H1 (cell line): ENCODE measurements at regions not wholly inside any gene's neighbourhood (a gene's known extent, or its start where the extent isn't known, plus 50 kb on each side); places are given as distances from the start of the nearest gene placed in this dataset.

Experiments used
- CTCF ChIA-PET: fragments of 300-600 bp; sonication (Branson Sonifier 250); formaldehyde crosslinking; loops from one replicate; lab custom pipeline; 2021; ENCODE audit not compliant: partially characterized antibody; lab: Charles Lee
- POLR2A ChIA-PET: fragments of 300-600 bp; sonication (Branson Sonifier 250); formaldehyde crosslinking; loops from one replicate; lab custom pipeline; 2021; ENCODE audit warnings: inconsistent platforms; ENCODE audit not compliant: partially characterized antibody; lab: Charles Lee
- DNase-seq, 2 experiments: peaks; one replicate each; pipeline versions ENCODE4 v3.0.0 to v3.0.0-alpha.2; 2010 to 2022; ENCODE audit warnings: low spot score in 2 of 2, low read depth in 1 of 2, mixed read lengths in 1 of 2
- FAIRE-seq: peaks from 2 replicates; lab custom pipeline; 2011; peaks lifted over from hg19 to GRCh38; lab: Jason Lieb, UNC
- H2AFZ ChIP-seq: 2 replicates; pipeline ENCODE4 v1.8.1; 2012; ENCODE audit warnings: low read length, inconsistent platforms
- H2AK5ac ChIP-seq: 2 replicates; pipeline ENCODE4 v1.6.1; 2013; ENCODE audit warnings: low read depth, low read length
- H2BK120ac ChIP-seq: replicated peaks from 2 replicates; pipeline ENCODE3; 2013; ENCODE audit warnings: low read depth, low read length, inconsistent platforms
- H2BK12ac ChIP-seq: 2 replicates; pipeline ENCODE4 v1.6.1; 2013; ENCODE audit warnings: low read depth, low read length
- H2BK15ac ChIP-seq: 2 replicates; pipeline ENCODE4 v1.6.1; 2013; ENCODE audit warnings: low read length
- H2BK20ac ChIP-seq: 2 replicates; pipeline ENCODE4 v1.6.1; 2013; ENCODE audit warnings: low read length
- H2BK5ac ChIP-seq: 2 replicates; pipeline ENCODE4 v1.6.1; 2013; ENCODE audit warnings: low read depth, low read length
- H3K14ac ChIP-seq: 2 replicates; pipeline ENCODE4 v1.6.1; 2013; ENCODE audit warnings: inconsistent platforms; ENCODE audit not compliant: insufficient read length
- H3K18ac ChIP-seq: 2 replicates; pipeline ENCODE4 v1.6.1; 2013; ENCODE audit warnings: low read length; ENCODE audit errors: extremely low read depth
- H3K23ac ChIP-seq: 2 replicates; pipeline ENCODE4 v1.6.1; 2013; ENCODE audit warnings: inconsistent platforms; ENCODE audit not compliant: insufficient read length
- H3K23me2 ChIP-seq: 2 replicates; pipeline ENCODE4 v1.6.1; 2013; ENCODE audit warnings: low read depth, low read length
- H3K27ac ChIP-seq: 2 replicates; pipeline ENCODE4 v1.6.1; 2011; ENCODE audit warnings: low read depth, low read length, inconsistent platforms
- H3K27me3 ChIP-seq, 4 experiments: replicated peaks in 1 of 4; 1 replicate in 1 of 4; 2 replicates in 3 of 4; pipeline versions ENCODE4 v1.6.1 to v1.8.1; 2011 to 2013; ENCODE audit warnings: low read length in 3 of 4, mild to moderate bottlenecking in 3 of 4, inconsistent platforms in 2 of 4, mixed read lengths in 2 of 4, moderate library complexity in 1 of 4; ENCODE audit not compliant: control insufficient read depth in 3 of 4, insufficient read depth in 3 of 4; ENCODE audit errors: extremely low read depth in 1 of 4
- H3K36me3 ChIP-seq, 4 experiments: 2 replicates each; pipeline versions ENCODE4 v1.6.1 to v1.8.1; 2011 to 2013; ENCODE audit warnings: mild to moderate bottlenecking in 4 of 4, low read length in 3 of 4, moderate library complexity in 2 of 4, control low read depth in 1 of 4, inconsistent platforms in 1 of 4; ENCODE audit not compliant: insufficient read depth in 4 of 4, control insufficient read depth in 2 of 4
- H3K4ac ChIP-seq: replicated peaks from 2 replicates; pipeline ENCODE3; 2013; ENCODE audit warnings: low read length, low read depth, mixed read lengths, inconsistent platforms; ENCODE audit not compliant: insufficient read length
- H3K4me1 ChIP-seq, 4 experiments: replicated peaks in 1 of 4; 1 replicate in 1 of 4; 2 replicates in 3 of 4; pipeline versions ENCODE4 v1.6.1 to v1.8.1; 2011 to 2013; ENCODE audit warnings: low read length in 3 of 4, inconsistent platforms in 2 of 4, mixed read lengths in 1 of 4; ENCODE audit not compliant: insufficient read depth in 4 of 4, control insufficient read depth in 3 of 4
- H3K4me2 ChIP-seq, 2 experiments: 2 replicates each; pipeline versions ENCODE4 v1.6.1 to v1.8.1; 2011 to 2013; ENCODE audit warnings: low read depth in 2 of 2, low read length in 2 of 2, control low read depth in 1 of 2, inconsistent platforms in 1 of 2, mild to moderate bottlenecking in 1 of 2; ENCODE audit not compliant: insufficient read depth in 1 of 2
- H3K4me3 ChIP-seq, 4 experiments: fragments of 200-600, 300-600 bp in 1 of 4; sonication (generic), shearing (Covaris generic), sonication (Bioruptor Twin) in 1 of 4; 2 replicates each; pipeline versions ENCODE4 v1.5.1 to v1.8.1; 2011 to 2016; ENCODE audit warnings: low read length in 4 of 4, low read depth in 3 of 4, control low read depth in 2 of 4, inconsistent platforms in 2 of 4, mild to moderate bottlenecking in 2 of 4, mixed read lengths in 1 of 4, moderate library complexity in 1 of 4; ENCODE audit not compliant: insufficient read depth in 2 of 4; ENCODE audit errors: extremely low read depth in 1 of 4
- H3K56ac ChIP-seq: replicated peaks from 2 replicates; pipeline ENCODE3; 2013; ENCODE audit warnings: low read depth, mild to moderate bottlenecking, mixed read lengths, low read length, inconsistent platforms; ENCODE audit not compliant: insufficient read length
- H3K79me1 ChIP-seq: 2 replicates; pipeline ENCODE4 v1.6.1; 2013; ENCODE audit warnings: low read depth, low read length, control low read depth
- H3K79me2 ChIP-seq, 2 experiments: 2 replicates each; pipeline versions ENCODE4 v1.6.1 to v1.8.1; 2012 to 2013; ENCODE audit warnings: low read length in 2 of 2, mild to moderate bottlenecking in 2 of 2, inconsistent platforms in 1 of 2; ENCODE audit not compliant: insufficient read depth in 2 of 2, control insufficient read depth in 1 of 2
- H3K9ac ChIP-seq, 4 experiments: replicated peaks in 1 of 4; 1 replicate in 1 of 4; 2 replicates in 3 of 4; pipeline versions ENCODE4 v1.6.1 to v1.8.1; 2011 to 2013; ENCODE audit warnings: low read depth in 3 of 4, low read length in 3 of 4, control low read depth in 2 of 4, mild to moderate bottlenecking in 2 of 4, moderate library complexity in 2 of 4, inconsistent platforms in 1 of 4; ENCODE audit errors: extremely low read depth in 1 of 4
- H3K9me3 ChIP-seq, 2 experiments: 2 replicates each; pipeline versions ENCODE4 v1.6.1 to v1.8.1; 2012 to 2013; ENCODE audit warnings: mild to moderate bottlenecking in 2 of 2, moderate library complexity in 2 of 2, control low read depth in 1 of 2, inconsistent platforms in 1 of 2, low read depth in 1 of 2, low read length in 1 of 2, mixed read lengths in 1 of 2; ENCODE audit not compliant: insufficient read depth in 2 of 2
- H4K20me1 ChIP-seq, 2 experiments: replicated peaks in 1 of 2; 2 replicates each; pipeline versions ENCODE3 to v1.8.1; 2011 to 2013; ENCODE audit warnings: inconsistent platforms in 2 of 2, low read length in 2 of 2, mild to moderate bottlenecking in 1 of 2; ENCODE audit not compliant: insufficient read depth in 2 of 2, control insufficient read depth in 1 of 2
- H4K5ac ChIP-seq: 2 replicates; pipeline ENCODE4 v1.6.1; 2013; ENCODE audit warnings: low read length, low read depth, mixed read lengths, inconsistent platforms; ENCODE audit not compliant: insufficient read length
- H4K8ac ChIP-seq: 2 replicates; pipeline ENCODE4 v1.8.0; 2013; ENCODE audit warnings: mild to moderate bottlenecking, moderate library complexity, low read length, inconsistent platforms; ENCODE audit not compliant: insufficient read depth; ENCODE audit errors: extremely low read depth
- H4K91ac ChIP-seq: replicated peaks from 2 replicates; pipeline ENCODE3; 2013; ENCODE audit warnings: low read length, mixed read lengths, inconsistent platforms; ENCODE audit not compliant: insufficient read length
- ASH2L ChIP-seq: fragments of 200-600, 300-600 bp; sonication (generic); IDR thresholded peaks from one replicate; pipeline ENCODE4 v1.7.1; 2017; ENCODE audit warnings: low read length
- CHD1 ChIP-seq: IDR thresholded peaks from 2 replicates; pipeline ENCODE4 v1.6.1; 2012; ENCODE audit warnings: low read depth, low read length, improper control_type of control experiment
- EGR1 ChIP-seq: IDR thresholded peaks from 2 replicates; pipeline ENCODE4 v1.6.1; 2011; ENCODE audit warnings: low read depth, low read length, borderline replicate concordance
- NANOG ChIP-seq: IDR thresholded peaks from 2 replicates; pipeline ENCODE4 v1.6.1; 2011; ENCODE audit warnings: low read length, low read depth, mild to moderate bottlenecking, inconsistent platforms; ENCODE audit not compliant: insufficient read depth, poor library complexity, severe bottlenecking
- NRF1 ChIP-seq: IDR thresholded peaks from 2 replicates; pipeline ENCODE4 v1.6.1; 2011; ENCODE audit warnings: mild to moderate bottlenecking, low read depth, low read length, improper control_type of control experiment
- TAF1 ChIP-seq: IDR thresholded peaks from 2 replicates; pipeline ENCODE4 v1.6.1; 2011; ENCODE audit warnings: mild to moderate bottlenecking, low read depth, low read length
- TCF12 ChIP-seq: IDR thresholded peaks from 2 replicates; pipeline ENCODE4 v1.6.1; 2011; ENCODE audit warnings: low read depth, mild to moderate bottlenecking, low read length
- YY1 ChIP-seq: IDR thresholded peaks from 2 replicates; pipeline ENCODE4 v1.6.1; 2011; ENCODE audit warnings: low read depth, mild to moderate bottlenecking, low read length
- WGBS, 2 experiments: shearing (Covaris generic) in 1 of 2; methylation state at CpG; one replicate each; pipeline versions ENCODE4 v1.1.6 to v1.1.7; 2013 to 2015; ENCODE audit warnings: low lambda C conversion rate in 2 of 2, mixed read lengths in 2 of 2, inconsistent platforms in 1 of 2, low coverage in 1 of 2, missing lambda C conversion rate in 1 of 2; ENCODE audit not compliant: insufficient replicate concordance in 2 of 2, insufficient coverage in 1 of 2, insufficient read length in 1 of 2; ENCODE audit errors: extremely low coverage in 1 of 2, missing lambda C conversion rate in 1 of 2; 5-methylcytosine and 5-hydroxymethylcytosine counted together

DNA sequence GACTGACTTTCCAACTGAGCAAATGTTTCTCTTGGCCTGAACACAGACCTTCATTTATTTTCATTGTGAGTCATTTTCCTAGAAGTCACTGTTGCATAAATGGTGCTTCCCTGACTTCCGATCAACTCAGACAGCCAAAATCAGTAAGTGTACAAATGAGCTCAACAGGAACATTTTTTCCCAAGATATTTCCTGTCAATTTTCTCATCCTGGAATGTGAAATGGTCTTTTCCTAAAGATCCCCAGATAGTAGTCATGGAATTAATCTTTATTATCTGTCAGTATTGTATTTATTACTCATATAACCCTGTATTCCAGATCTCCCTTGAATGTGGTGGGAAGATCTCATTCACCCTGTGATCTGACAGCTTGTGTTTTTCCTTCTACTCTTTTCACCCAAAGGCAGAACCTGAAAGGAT is 360.3 kb upstream of the KIF2B start:
- Histone ChIP-seq H2BK12ac (no peak overlapping the region), H4K91ac (no peak overlapping the region), H4K5ac (peak overlapping the region; percentile 15), H3K4me3 (no peak overlapping the region), H3K18ac (no peak overlapping the region), H3K23ac (no peak overlapping the region), H3K4ac (no peak overlapping the region), H3K36me3 (peaks cover 0 to 15% (median 7%) of the 10 kb centered on the region in 4 experiments; a peak in 3 of 8 replicates), H3K56ac (no peak overlapping the region), H3K27ac (no peak overlapping the region), H3K23me2 (no peaks in the 10 kb centered on the region), H3K14ac (no peak overlapping the region), H2AK5ac (no peak overlapping the region), H3K4me2 (no peak overlapping the region), H3K9me3 (peaks cover 21 to 26% of the 10 kb centered on the region in 2 experiments), H2BK120ac (peak overlapping the region; percentile 31), H3K4me1 (no peaks in the 10 kb centered on the region), H4K8ac (no peak overlapping the region), H3K27me3 (no peaks in the 10 kb centered on the region), H2BK20ac (no peak overlapping the region), H3K79me2 (no peaks in the 10 kb centered on the region), H3K9ac (no peak overlapping the region), H2AFZ (no peak overlapping the region), H2BK5ac (no peak overlapping the region), H2BK15ac (no peak overlapping the region), H3K79me1 (no peaks in the 10 kb centered on the region), H4K20me1 (no peaks in the 10 kb centered on the region)
- 91% methylated on average over 1 of the region's 1 CpG; no CpG with 5 or more reads in 1 of the 2 experiments for WGBS, 2 experiments
- CTCF ChIA-PET = interaction anchor here (0.8 kb wide), 1 partner anchor 15 kb away, joined by 3 read pairs; no protein-coding TSS in a partner anchor
- TF ChIP-seq EGR1 (no peak), TCF12 (no peak), CHD1 (no peak), ASH2L (no peak), TAF1 (no peak), NANOG (no peak), YY1 (no peak), NRF1 (no peak)
- FAIRE-seq (no peak), DNase-seq (no peak)
- POLR2A ChIA-PET = no interaction called here
